Liver (tissue), 3 donors: ENCODE measurements at regions not wholly inside any gene's neighbourhood (a gene's known extent, or its start where the extent isn't known, plus 50 kb on each side); places are given as distances from the start of the nearest gene placed in this dataset.

Experiments
- CTCF ChIP-seq: fragments of 150-350 bp; IDR thresholded peaks from 2 replicates; pipeline ENCODE4 v1.5.1; 2017; ENCODE audit warnings: improper control_type of control experiment, low read depth, low read length; ENCODE audit not compliant: missing input control
- FOXA1 ChIP-seq: IDR thresholded peaks from 2 replicates; pipeline ENCODE4 v1.6.1; 2016; ENCODE audit warnings: antibody characterized with exemption
- GABPA ChIP-seq, 2 donors: IDR thresholded peaks in 1 of 2; conservative IDR thresholded peaks in 1 of 2; 2 replicates each; pipeline ENCODE4 v1.6.1; 2016; ENCODE audit warnings: antibody characterized with exemption in 2 of 2, mild to moderate bottlenecking in 1 of 2, moderate library complexity in 1 of 2
- HNF4A ChIP-seq, 2 donors: conservative IDR thresholded peaks; 2 replicates each; pipeline ENCODE4 v1.6.1; 2016; ENCODE audit warnings: antibody characterized with exemption in 2 of 2, mild to moderate bottlenecking in 2 of 2
- JUND ChIP-seq, 2 donors: IDR thresholded peaks; 2 replicates each; pipeline ENCODE4 v1.6.1; 2016; ENCODE audit warnings: antibody characterized with exemption in 2 of 2
- MAX ChIP-seq: IDR thresholded peaks from 2 replicates; pipeline ENCODE4 v1.6.1; 2016; ENCODE audit warnings: antibody characterized with exemption
- NR2F2 ChIP-seq: IDR thresholded peaks from 2 replicates; pipeline ENCODE4 v1.6.1; 2016; ENCODE audit warnings: antibody characterized with exemption
- RAD21 ChIP-seq, 2 donors: IDR thresholded peaks; 2 replicates each; pipeline ENCODE4 v1.6.1; 2016; ENCODE audit warnings: antibody characterized with exemption in 2 of 2, mild to moderate bottlenecking in 2 of 2
- REST ChIP-seq: IDR thresholded peaks from 2 replicates; pipeline ENCODE4 v1.6.1; 2016; ENCODE audit warnings: antibody characterized with exemption, mild to moderate bottlenecking
- SP1 ChIP-seq: IDR thresholded peaks from 2 replicates; pipeline ENCODE4 v1.6.1; 2018; ENCODE audit warnings: antibody characterized with exemption, mild to moderate bottlenecking
- TAF1 ChIP-seq: conservative IDR thresholded peaks from 2 replicates; pipeline ENCODE4 v1.6.1; 2016; ENCODE audit warnings: antibody characterized with exemption, mild to moderate bottlenecking
- YY1 ChIP-seq: IDR thresholded peaks from 2 replicates; pipeline ENCODE4 v1.6.1; 2016; ENCODE audit warnings: antibody characterized with exemption, mild to moderate bottlenecking
- donor health status: healthy.
- donor health status: healthy.

GRCh38 chr18:56283316-56283715, 355.1 kb downstream of the TXNL1 start:
- TF ChIP-seq CTCF: no peak
- TF ChIP-seq TAF1: no peak
- no peak for TF ChIP-seq GABPA (IDR thresholded peaks at IDR 0.05 in 1 of 2, conservative IDR thresholded peaks at IDR 0.05 in 1 of 2)
- TF ChIP-seq FOXA1: no peak
- TF ChIP-seq RAD21 (IDR thresholded peaks at IDR 0.05): no peak
- no peak for TF ChIP-seq JUND (IDR thresholded peaks at IDR 0.05)
- no peak for TF ChIP-seq YY1
- TF ChIP-seq NR2F2: no peak
- TF ChIP-seq MAX: no peak
- no peak for TF ChIP-seq SP1
- no peak for TF ChIP-seq HNF4A (conservative IDR thresholded peaks at IDR 0.05)
- no peak for TF ChIP-seq REST
